HCT116 (cell line): ENCODE measurements at regions not wholly inside any gene's neighbourhood (a gene's known extent, or its start where the extent isn't known, plus 50 kb on each side); places are given as distances from the start of the nearest gene placed in this dataset.

ENCODE experiments used
- ATAC-seq: fragments of 200-7000 bp; cut with Tn5 transposase; 2 replicates; pipeline ENCODE4 v1.9.1; 2020; ENCODE audit warnings: mild to moderate bottlenecking, moderate library complexity
- BruUV-seq: library from RNA; stranded (reverse); fragments of 400-500 nt; replicated peaks from 2 replicates; lab custom pipeline; 2021; lab: Mats Ljungman, UMichigan
- CTCF ChIA-PET: fragments of 300-600 bp; sonication (Branson Sonifier 250); formaldehyde crosslinking; loops from one replicate; lab custom pipeline; 2021; ENCODE audit warnings: antibody characterized with exemption; lab: Charles Lee
- POLR2A ChIA-PET: fragments of 300-600, 350-600 bp; sonication (Branson Sonifier 250); formaldehyde crosslinking; loops from one replicate; lab custom pipeline; 2021; ENCODE audit warnings: antibody characterized with exemption; lab: Charles Lee
- RAD21 ChIA-PET, 2 experiments: fragments of 300-600 bp; sonication (Branson Sonifier 250); formaldehyde crosslinking; loops; one replicate each; lab custom pipeline; 2023; ENCODE audit warnings: low total read pairs in 2 of 2; ENCODE audit not compliant: uncharacterized antibody in 2 of 2, unreplicated experiment in 2 of 2, low non-redundant PET in 1 of 2; lab: Charles Lee
- DNase-seq: peaks from one replicate; pipeline ENCODE4 v3.0.0-alpha.2; 2010; ENCODE audit warnings: low read depth, low spot score
- H2AFZ ChIP-seq: fragments of 200-600 bp; shearing (Covaris generic), sonication (generic); 2 replicates; pipeline ENCODE4 v1.6.1; 2017; ENCODE audit warnings: low read depth, mixed run types, mixed read lengths, antibody characterized with exemption, low read length; ENCODE audit not compliant: poor library complexity, severe bottlenecking
- H3K27ac ChIP-seq: 2 replicates; pipeline ENCODE4 v1.5.1; 2012; ENCODE audit warnings: low read depth, low read length
- H3K27me3 ChIP-seq: fragments of 200-600 bp; sonication (generic); 2 replicates; pipeline ENCODE4 v1.6.1; 2016; ENCODE audit warnings: mixed run types, low read length, mixed read lengths; ENCODE audit not compliant: insufficient read depth
- H3K36me3 ChIP-seq, 2 experiments: fragments of 200-500 bp in 1 of 2; fragments of 200-600 bp in 1 of 2; sonication (Bioruptor generic) in 1 of 2; sonication (generic) in 1 of 2; 2 replicates each; pipeline versions ENCODE4 v1.5.1 to v1.6.1; 2014 to 2016; ENCODE audit warnings: low read length in 2 of 2, inconsistent platforms in 1 of 2, mixed read lengths in 1 of 2, mixed run types in 1 of 2; ENCODE audit not compliant: insufficient read depth in 2 of 2, control insufficient read depth in 1 of 2
- H3K4me1 ChIP-seq, 2 experiments: fragments of 200-600 bp in 1 of 2; sonication (generic) in 1 of 2; 2 replicates each; pipeline versions ENCODE4 v1.5.1 to v1.6.1; 2012 to 2017; ENCODE audit warnings: low read length in 2 of 2, inconsistent platforms in 1 of 2, mild to moderate bottlenecking in 1 of 2, mixed read lengths in 1 of 2, mixed run types in 1 of 2, moderate library complexity in 1 of 2; ENCODE audit not compliant: insufficient read depth in 2 of 2, control insufficient read depth in 1 of 2
- H3K4me2 ChIP-seq: fragments of 200-600 bp; sonication (generic); 2 replicates; pipeline ENCODE4 v1.6.1; 2017; ENCODE audit warnings: mixed run types, low read length, mixed read lengths
- H3K4me3 ChIP-seq, 2 experiments: fragments of 200-600 bp in 1 of 2; sonication (generic) in 1 of 2; replicated peaks in 1 of 2; 2 replicates each; pipeline ENCODE4 v1.5.1; 2011 to 2016; ENCODE audit warnings: low read length in 2 of 2, control low read depth in 1 of 2, low read depth in 1 of 2, mild to moderate bottlenecking in 1 of 2, mixed read lengths in 1 of 2, mixed run types in 1 of 2
- H3K79me2 ChIP-seq: fragments of 200-600 bp; sonication (generic); 2 replicates; pipeline ENCODE4 v1.6.1; 2017; ENCODE audit warnings: mild to moderate bottlenecking, mixed run types, low read length, moderate library complexity, mixed read lengths; ENCODE audit not compliant: insufficient read depth
- H3K9ac ChIP-seq: fragments of 200-600 bp; sonication (generic); 2 replicates; pipeline ENCODE4 v1.6.1; 2016; ENCODE audit warnings: low read length, mixed read lengths
- H3K9me2 ChIP-seq: fragments of 200-600 bp; sonication (generic), shearing (Covaris generic); 2 replicates; pipeline ENCODE4 v1.6.1; 2017; ENCODE audit warnings: mixed run types, mild to moderate bottlenecking, moderate library complexity; ENCODE audit not compliant: insufficient read depth
- H3K9me3 ChIP-seq, 2 experiments: fragments of 200-500 bp in 1 of 2; fragments of 200-600 bp in 1 of 2; sonication (Bioruptor generic) in 1 of 2; sonication (generic) in 1 of 2; 2 replicates each; pipeline ENCODE4 v1.6.1; 2014 to 2017; ENCODE audit warnings: low read length in 2 of 2, mixed read lengths in 2 of 2, inconsistent platforms in 1 of 2, low read depth in 1 of 2, mild to moderate bottlenecking in 1 of 2, mixed run types in 1 of 2, moderate library complexity in 1 of 2; ENCODE audit not compliant: control insufficient read depth in 1 of 2, insufficient read depth in 1 of 2
- H4K20me1 ChIP-seq: fragments of 200-600 bp; sonication (generic), shearing (Covaris generic); 2 replicates; pipeline ENCODE4 v1.6.1; 2017; ENCODE audit warnings: mixed run types, mild to moderate bottlenecking, moderate library complexity; ENCODE audit not compliant: insufficient read depth
- CBX3 ChIP-seq: IDR thresholded peaks from 2 replicates; pipeline ENCODE4 v1.6.1; 2012; ENCODE audit warnings: low read depth
- CEBPB ChIP-seq: IDR thresholded peaks from 2 replicates; pipeline ENCODE4 v1.6.1; 2012; ENCODE audit warnings: low read depth
- EZH2phosphoT487 ChIP-seq: fragments of 200-600 bp; IDR thresholded peaks from 2 replicates; pipeline ENCODE4 v1.6.1; 2018; ENCODE audit warnings: antibody characterized with exemption, borderline replicate concordance
- FOSL1 ChIP-seq: IDR thresholded peaks from 2 replicates; pipeline ENCODE4 v1.6.1; 2012; ENCODE audit warnings: low read depth
- MAX ChIP-seq: IDR thresholded peaks from 2 replicates; pipeline ENCODE4 v1.6.1; 2012
- RAD21 ChIP-seq: IDR thresholded peaks from 2 replicates; pipeline ENCODE4 v1.6.1; 2012; ENCODE audit warnings: low read depth, mild to moderate bottlenecking
- SIN3A ChIP-seq: IDR thresholded peaks from 2 replicates; pipeline ENCODE4 v1.6.1; 2012; ENCODE audit warnings: low read depth
- TCF7L2 ChIP-seq: IDR thresholded peaks from 2 replicates; pipeline ENCODE4 v1.7.0; 2011; ENCODE audit warnings: borderline replicate concordance, inconsistent platforms; ENCODE audit not compliant: insufficient read depth, insufficient read length; ENCODE audit errors: extremely low read depth
- ZBTB33 ChIP-seq: IDR thresholded peaks from 2 replicates; pipeline ENCODE4 v1.6.1; 2011; ENCODE audit warnings: mild to moderate bottlenecking, low read length, moderate library complexity; ENCODE audit not compliant: insufficient replicate concordance; ENCODE audit errors: extremely low read depth
- ZFX ChIP-seq: fragments of 450-650 bp; IDR thresholded peaks from 2 replicates; pipeline ENCODE4 v1.6.1; 2017
- intact Hi-C: fragments of 100-400 bp; cut with micrococcal nuclease; formaldehyde crosslinking; loops from 2 replicates; pipeline ENCODE4 v1.10.0; 2022

GRCh38 chr5:133878236-133878555, 90.2 kb downstream of the C5orf15 start:
- H3K4me2 ChIP-seq = no peak overlapping the region
- ChIA-PET POLR2A (no interaction called here), RAD21 (no interaction called here), CTCF (no interaction called here)
- no TSS peak for BruUV-seq
- H3K9ac ChIP-seq = no peak overlapping the region
- DNase-seq (no peak), ATAC-seq (no peak)
- intact Hi-C loops = no loop called here
- no peaks in the 10 kb centered on the region for H4K20me1 ChIP-seq
- no peaks in the 10 kb centered on the region for H3K36me3 ChIP-seq
- H3K27me3 ChIP-seq = peaks cover 12% of the 10 kb centered on the region; the same call in 1 of the 2 replicates
- no peaks in the 10 kb centered on the region for H3K4me1 ChIP-seq
- no peak overlapping the region for H3K27ac ChIP-seq
- no peak overlapping the region for H3K4me3 ChIP-seq
- H3K9me3 ChIP-seq = no peaks in the 10 kb centered on the region
- H3K79me2 ChIP-seq = no peaks in the 10 kb centered on the region
- TF ChIP-seq TCF7L2 (no peak), SIN3A (no peak)
- H3K9me2 ChIP-seq = no peaks in the 10 kb centered on the region
- no peak overlapping the region for H2AFZ ChIP-seq

- BruUV-seq = no TSS peak
- intact Hi-C loops = no loop called here
- Histone ChIP-seq H3K4me1 (no peaks in the 10 kb centered on the region), H3K79me2 (no peaks in the 10 kb centered on the region), H3K36me3 (no peaks in the 10 kb centered on the region), H3K9ac (no peak overlapping the region), H3K27ac (no peak overlapping the region), H3K9me3 (no peaks in the 10 kb centered on the region), H2AFZ (no peak overlapping the region), H4K20me1 (no peaks in the 10 kb centered on the region), H3K4me2 (no peak overlapping the region), H3K9me2 (no peaks in the 10 kb centered on the region), H3K27me3 (peaks cover 12% of the 10 kb centered on the region; the same call in 1 of the 2 replicates), H3K4me3 (no peak overlapping the region)
- TF ChIP-seq MAX = no peak
- no peak for TF ChIP-seq FOSL1
- no peak for TF ChIP-seq RAD21
- TF ChIP-seq ZFX = no peak
- no peak for TF ChIP-seq CEBPB
- no peak for TF ChIP-seq TCF7L2
- no peak for TF ChIP-seq EZH2phosphoT487
- no peak for TF ChIP-seq CBX3
- no peak for TF ChIP-seq ZBTB33
- ATAC-seq (no peak), DNase-seq (no peak)
- RAD21 ChIA-PET = no interaction called here
- CTCF ChIA-PET = no interaction called here
- POLR2A ChIA-PET = no interaction called here
Measured at GRCh38 chr5:133877351-133878235, 90.8 kb downstream of the C5orf15 start.
